GM23338 (cell line): ENCODE measurements at regions not wholly inside any gene's neighbourhood (a gene's known extent, or its start where the extent isn't known, plus 50 kb on each side); places are given as distances from the start of the nearest gene placed in this dataset.

Experiments used
- ATAC-seq: fragments of 200-7000 bp; cut with Tn5 transposase; 3 replicates; pipeline ENCODE4 v1.9.1; 2020
- DNase-seq: peaks from one replicate; pipeline ENCODE4 v3.0.0-alpha.2; 2015; ENCODE audit warnings: low spot score
- H2AFZ ChIP-seq: fragments of 200-600 bp; sonication (generic); 2 replicates; pipeline ENCODE4 v1.8.0; 2016; ENCODE audit warnings: antibody characterized with exemption, mild to moderate bottlenecking, moderate library complexity
- H3F3A ChIP-seq: fragments of 200-600 bp; sonication (generic); replicated peaks from 2 replicates; pipeline ENCODE4 v1.8.0; 2017; ENCODE audit warnings: antibody characterized with exemption, mixed run types, low read depth
- H3K27ac ChIP-seq: fragments of 200-600 bp; sonication (generic); 2 replicates; pipeline ENCODE4 v1.6.1; 2016; ENCODE audit warnings: low read depth
- H3K27me3 ChIP-seq: fragments of 200-600 bp; sonication (generic); 2 replicates; pipeline ENCODE4 v1.8.0; 2016; ENCODE audit warnings: mild to moderate bottlenecking, mixed run types, moderate library complexity; ENCODE audit not compliant: insufficient read depth
- H3K36me3 ChIP-seq: fragments of 200-600 bp; sonication (generic); 2 replicates; pipeline ENCODE4 v1.8.0; 2016; ENCODE audit warnings: mild to moderate bottlenecking; ENCODE audit not compliant: insufficient read depth
- H3K4me1 ChIP-seq: fragments of 200-600 bp; sonication (generic); 2 replicates; pipeline ENCODE4 v1.8.0; 2016; ENCODE audit warnings: mild to moderate bottlenecking, moderate library complexity; ENCODE audit not compliant: insufficient read depth
- H3K4me2 ChIP-seq: fragments of 200-600 bp; sonication (generic); 2 replicates; pipeline ENCODE4 v1.7.1; 2017; ENCODE audit warnings: mixed run types
- H3K4me3 ChIP-seq: fragments of 200-600 bp; sonication (generic); 2 replicates; pipeline ENCODE4 v1.6.1; 2016; ENCODE audit warnings: mixed run types
- H3K79me2 ChIP-seq: fragments of 200-600 bp; sonication (generic); replicated peaks from 2 replicates; pipeline ENCODE4 v1.8.0; 2017; ENCODE audit warnings: mild to moderate bottlenecking; ENCODE audit not compliant: insufficient read depth
- H3K9me2 ChIP-seq: fragments of 200-600 bp; sonication (generic); 2 replicates; pipeline ENCODE4 v1.8.0; 2017; ENCODE audit not compliant: insufficient read depth
- H4K20me1 ChIP-seq: fragments of 200-600 bp; sonication (generic); replicated peaks from 2 replicates; pipeline ENCODE4 v1.8.0; 2017; ENCODE audit warnings: mild to moderate bottlenecking; ENCODE audit not compliant: insufficient read depth
- H3K27ac Mint-ChIP-seq: 2 replicates; pipeline ENCODE4 v1.8.0; 2020; ENCODE audit warnings: inconsistent platforms, mild to moderate bottlenecking, moderate library complexity, mixed read lengths
- H3K27me3 Mint-ChIP-seq: 3 replicates; pipeline ENCODE4 v1.8.0; 2022; ENCODE audit warnings: low read depth, mild to moderate bottlenecking, moderate library complexity, mixed read lengths, inconsistent platforms; ENCODE audit not compliant: insufficient read depth, poor library complexity
- H3K36me3 Mint-ChIP-seq: 3 replicates; pipeline ENCODE4 v1.8.0; 2021; ENCODE audit warnings: low read depth, mild to moderate bottlenecking, inconsistent platforms, moderate library complexity, mixed read lengths
- H3K4me1 Mint-ChIP-seq: 3 replicates; pipeline ENCODE4 v1.8.0; 2020; ENCODE audit warnings: mild to moderate bottlenecking, inconsistent platforms, mixed read lengths
- H3K4me3 Mint-ChIP-seq: 3 replicates; pipeline ENCODE4 v1.8.0; 2021; ENCODE audit warnings: moderate library complexity, mild to moderate bottlenecking, inconsistent platforms, mixed read lengths
- H3K9me3 Mint-ChIP-seq: 3 replicates; pipeline ENCODE4 v1.8.0; 2020; ENCODE audit warnings: moderate library complexity, mild to moderate bottlenecking, inconsistent platforms, mixed read lengths
- CREB1 ChIP-seq: fragments of 250-450 bp; sonication (Bioruptor Pico); IDR thresholded peaks from 2 replicates; pipeline ENCODE4 v1.5.0; 2020; ENCODE audit warnings: low read depth, mild to moderate bottlenecking, moderate library complexity
- EZH2 ChIP-seq: fragments of 200-600 bp; sonication (generic); IDR thresholded peaks from one replicate; pipeline ENCODE4 v1.8.0; 2017; ENCODE audit warnings: antibody characterized with exemption, mild to moderate bottlenecking, low read depth; ENCODE audit not compliant: unreplicated experiment
- EZH2phosphoT487 ChIP-seq: fragments of 200-600 bp; sonication (generic); IDR thresholded peaks from one replicate; pipeline ENCODE4 v1.8.1; 2018; ENCODE audit warnings: antibody characterized with exemption; ENCODE audit not compliant: unreplicated experiment
- POLR2AphosphoS5 ChIP-seq: IDR thresholded peaks from 2 replicates; pipeline ENCODE4 v1.6.1; 2016; ENCODE audit warnings: antibody characterized with exemption, low read depth
- ZNF114 ChIP-seq: fragments of 250-450 bp; sonication (Bioruptor Pico); IDR thresholded peaks from 2 replicates; pipeline ENCODE4 v1.5.0; 2020; ENCODE audit warnings: mild to moderate bottlenecking, moderate library complexity
- ZNF331 ChIP-seq: fragments of 250-450 bp; sonication (Bioruptor Pico); IDR thresholded peaks from 2 replicates; pipeline ENCODE4 v1.5.0; 2020; ENCODE audit warnings: low read depth, mild to moderate bottlenecking, moderate library complexity
- TF ChIP-seq, protein P1 (sequence below): IDR thresholded peaks from 2 replicates; pipeline ENCODE4 v1.6.1; 2016; ENCODE audit warnings: antibody characterized with exemption
- TF ChIP-seq, protein P2 (sequence below): fragments of 250-450 bp; sonication (Bioruptor Pico); IDR thresholded peaks from 2 replicates; pipeline ENCODE4 v1.5.0; 2020; ENCODE audit warnings: mild to moderate bottlenecking, moderate library complexity
- TF ChIP-seq, protein P3 (sequence below): IDR thresholded peaks from one replicate; pipeline ENCODE4 v1.6.1; 2018; ENCODE audit warnings: antibody characterized with exemption; ENCODE audit not compliant: unreplicated experiment

DNA sequence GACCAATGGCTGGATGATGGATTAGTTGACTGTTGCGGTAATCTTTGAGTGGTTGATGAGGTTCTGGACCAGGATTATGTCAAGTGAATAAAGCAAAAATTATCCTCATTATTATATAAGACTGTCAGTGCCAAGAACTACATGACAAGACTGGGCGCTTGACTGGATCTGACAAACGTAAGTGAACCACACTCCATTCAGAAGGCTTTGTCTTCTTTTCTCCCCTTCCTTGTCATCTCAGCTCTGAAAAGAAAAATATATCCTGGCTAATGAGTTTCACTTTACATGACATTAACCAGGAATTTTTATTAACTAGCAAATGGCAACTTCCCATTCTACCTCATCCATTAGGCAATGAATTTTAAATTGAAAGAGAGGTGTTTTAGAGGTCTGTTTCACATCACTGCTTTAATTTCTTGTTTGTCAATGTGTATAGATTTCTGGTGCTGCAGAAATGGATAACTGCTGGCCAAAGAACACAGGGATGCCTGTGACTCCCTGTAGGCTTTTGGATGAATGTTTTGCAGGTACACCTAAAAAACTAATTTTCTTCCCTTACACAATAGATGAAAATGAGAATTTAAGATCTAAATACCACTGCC lies 150.1 kb downstream of the ELOVL4 start:
- Mint-ChIP-seq H3K27ac (no peak overlapping the region), H3K4me1 (peaks cover 3% of the 10 kb centered on the region; the same call in 1 of the 3 replicates), H3K4me3 (no peak overlapping the region), H3K36me3 (no peaks in the 10 kb centered on the region), H3K9me3 (no peaks in the 10 kb centered on the region; the same call in 2 of the 3 replicates), H3K27me3 (peaks cover 4% of the 10 kb centered on the region)
- Histone ChIP-seq H3K27me3 (no peaks in the 10 kb centered on the region), H3K79me2 (no peaks in the 10 kb centered on the region), H3K36me3 (no peaks in the 10 kb centered on the region), H3K4me1 (no peaks in the 10 kb centered on the region), H3K4me3 (no peak overlapping the region), H3K27ac (no peak overlapping the region), H3K4me2 (no peak overlapping the region), H3K9me2 (no peaks in the 10 kb centered on the region), H2AFZ (no peak overlapping the region), H3F3A (no peaks in the 10 kb centered on the region), H4K20me1 (no peaks in the 10 kb centered on the region)
- no peak for TF ChIP-seq CREB1 (CRISPR knock-in tag)
- TF ChIP-seq EZH2phosphoT487: no peak
- TF ChIP-seq ZNF331: no peak
- no peak for TF ChIP-seq EZH2
- TF ChIP-seq ZNF114 (CRISPR knock-in tag): no peak
- TF ChIP-seq, protein P1, sequence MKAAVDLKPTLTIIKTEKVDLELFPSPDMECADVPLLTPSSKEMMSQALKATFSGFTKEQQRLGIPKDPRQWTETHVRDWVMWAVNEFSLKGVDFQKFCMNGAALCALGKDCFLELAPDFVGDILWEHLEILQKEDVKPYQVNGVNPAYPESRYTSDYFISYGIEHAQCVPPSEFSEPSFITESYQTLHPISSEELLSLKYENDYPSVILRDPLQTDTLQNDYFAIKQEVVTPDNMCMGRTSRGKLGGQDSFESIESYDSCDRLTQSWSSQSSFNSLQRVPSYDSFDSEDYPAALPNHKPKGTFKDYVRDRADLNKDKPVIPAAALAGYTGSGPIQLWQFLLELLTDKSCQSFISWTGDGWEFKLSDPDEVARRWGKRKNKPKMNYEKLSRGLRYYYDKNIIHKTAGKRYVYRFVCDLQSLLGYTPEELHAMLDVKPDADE: no peak
- TF ChIP-seq POLR2AphosphoS5: no peak
- TF ChIP-seq, protein P2, sequence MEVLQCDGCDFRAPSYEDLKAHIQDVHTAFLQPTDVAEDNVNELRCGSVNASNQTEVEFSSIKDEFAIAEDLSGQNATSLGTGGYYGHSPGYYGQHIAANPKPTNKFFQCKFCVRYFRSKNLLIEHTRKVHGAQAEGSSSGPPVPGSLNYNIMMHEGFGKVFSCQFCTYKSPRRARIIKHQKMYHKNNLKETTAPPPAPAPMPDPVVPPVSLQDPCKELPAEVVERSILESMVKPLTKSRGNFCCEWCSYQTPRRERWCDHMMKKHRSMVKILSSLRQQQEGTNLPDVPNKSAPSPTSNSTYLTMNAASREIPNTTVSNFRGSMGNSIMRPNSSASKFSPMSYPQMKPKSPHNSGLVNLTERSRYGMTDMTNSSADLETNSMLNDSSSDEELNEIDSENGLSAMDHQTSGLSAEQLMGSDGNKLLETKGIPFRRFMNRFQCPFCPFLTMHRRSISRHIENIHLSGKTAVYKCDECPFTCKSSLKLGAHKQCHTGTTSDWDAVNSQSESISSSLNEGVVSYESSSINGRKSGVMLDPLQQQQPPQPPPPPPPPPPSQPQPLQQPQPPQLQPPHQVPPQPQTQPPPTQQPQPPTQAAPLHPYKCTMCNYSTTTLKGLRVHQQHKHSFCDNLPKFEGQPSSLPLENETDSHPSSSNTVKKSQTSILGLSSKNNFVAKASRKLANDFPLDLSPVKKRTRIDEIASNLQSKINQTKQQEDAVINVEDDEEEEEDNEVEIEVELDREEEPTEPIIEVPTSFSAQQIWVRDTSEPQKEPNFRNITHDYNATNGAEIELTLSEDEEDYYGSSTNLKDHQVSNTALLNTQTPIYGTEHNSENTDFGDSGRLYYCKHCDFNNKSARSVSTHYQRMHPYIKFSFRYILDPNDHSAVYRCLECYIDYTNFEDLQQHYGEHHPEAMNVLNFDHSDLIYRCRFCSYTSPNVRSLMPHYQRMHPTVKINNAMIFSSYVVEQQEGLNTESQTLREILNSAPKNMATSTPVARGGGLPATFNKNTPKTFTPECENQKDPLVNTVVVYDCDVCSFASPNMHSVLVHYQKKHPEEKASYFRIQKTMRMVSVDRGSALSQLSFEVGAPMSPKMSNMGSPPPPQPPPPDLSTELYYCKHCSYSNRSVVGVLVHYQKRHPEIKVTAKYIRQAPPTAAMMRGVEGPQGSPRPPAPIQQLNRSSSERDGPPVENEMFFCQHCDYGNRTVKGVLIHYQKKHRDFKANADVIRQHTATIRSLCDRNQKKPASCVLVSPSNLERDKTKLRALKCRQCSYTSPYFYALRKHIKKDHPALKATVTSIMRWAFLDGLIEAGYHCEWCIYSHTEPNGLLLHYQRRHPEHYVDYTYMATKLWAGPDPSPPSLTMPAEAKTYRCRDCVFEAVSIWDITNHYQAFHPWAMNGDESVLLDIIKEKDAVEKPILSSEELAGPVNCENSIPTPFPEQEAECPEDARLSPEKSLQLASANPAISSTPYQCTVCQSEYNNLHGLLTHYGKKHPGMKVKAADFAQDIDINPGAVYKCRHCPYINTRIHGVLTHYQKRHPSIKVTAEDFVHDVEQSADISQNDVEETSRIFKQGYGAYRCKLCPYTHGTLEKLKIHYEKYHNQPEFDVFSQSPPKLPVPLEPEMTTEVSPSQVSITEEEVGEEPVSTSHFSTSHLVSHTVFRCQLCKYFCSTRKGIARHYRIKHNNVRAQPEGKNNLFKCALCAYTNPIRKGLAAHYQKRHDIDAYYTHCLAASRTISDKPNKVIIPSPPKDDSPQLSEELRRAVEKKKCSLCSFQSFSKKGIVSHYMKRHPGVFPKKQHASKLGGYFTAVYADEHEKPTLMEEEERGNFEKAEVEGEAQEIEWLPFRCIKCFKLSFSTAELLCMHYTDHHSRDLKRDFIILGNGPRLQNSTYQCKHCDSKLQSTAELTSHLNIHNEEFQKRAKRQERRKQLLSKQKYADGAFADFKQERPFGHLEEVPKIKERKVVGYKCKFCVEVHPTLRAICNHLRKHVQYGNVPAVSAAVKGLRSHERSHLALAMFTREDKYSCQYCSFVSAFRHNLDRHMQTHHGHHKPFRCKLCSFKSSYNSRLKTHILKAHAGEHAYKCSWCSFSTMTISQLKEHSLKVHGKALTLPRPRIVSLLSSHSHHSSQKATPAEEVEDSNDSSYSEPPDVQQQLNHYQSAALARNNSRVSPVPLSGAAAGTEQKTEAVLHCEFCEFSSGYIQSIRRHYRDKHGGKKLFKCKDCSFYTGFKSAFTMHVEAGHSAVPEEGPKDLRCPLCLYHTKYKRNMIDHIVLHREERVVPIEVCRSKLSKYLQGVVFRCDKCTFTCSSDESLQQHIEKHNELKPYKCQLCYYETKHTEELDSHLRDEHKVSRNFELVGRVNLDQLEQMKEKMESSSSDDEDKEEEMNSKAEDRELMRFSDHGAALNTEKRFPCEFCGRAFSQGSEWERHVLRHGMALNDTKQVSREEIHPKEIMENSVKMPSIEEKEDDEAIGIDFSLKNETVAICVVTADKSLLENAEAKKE (CRISPR knock-in tag): no peak
- TF ChIP-seq, protein P3, sequence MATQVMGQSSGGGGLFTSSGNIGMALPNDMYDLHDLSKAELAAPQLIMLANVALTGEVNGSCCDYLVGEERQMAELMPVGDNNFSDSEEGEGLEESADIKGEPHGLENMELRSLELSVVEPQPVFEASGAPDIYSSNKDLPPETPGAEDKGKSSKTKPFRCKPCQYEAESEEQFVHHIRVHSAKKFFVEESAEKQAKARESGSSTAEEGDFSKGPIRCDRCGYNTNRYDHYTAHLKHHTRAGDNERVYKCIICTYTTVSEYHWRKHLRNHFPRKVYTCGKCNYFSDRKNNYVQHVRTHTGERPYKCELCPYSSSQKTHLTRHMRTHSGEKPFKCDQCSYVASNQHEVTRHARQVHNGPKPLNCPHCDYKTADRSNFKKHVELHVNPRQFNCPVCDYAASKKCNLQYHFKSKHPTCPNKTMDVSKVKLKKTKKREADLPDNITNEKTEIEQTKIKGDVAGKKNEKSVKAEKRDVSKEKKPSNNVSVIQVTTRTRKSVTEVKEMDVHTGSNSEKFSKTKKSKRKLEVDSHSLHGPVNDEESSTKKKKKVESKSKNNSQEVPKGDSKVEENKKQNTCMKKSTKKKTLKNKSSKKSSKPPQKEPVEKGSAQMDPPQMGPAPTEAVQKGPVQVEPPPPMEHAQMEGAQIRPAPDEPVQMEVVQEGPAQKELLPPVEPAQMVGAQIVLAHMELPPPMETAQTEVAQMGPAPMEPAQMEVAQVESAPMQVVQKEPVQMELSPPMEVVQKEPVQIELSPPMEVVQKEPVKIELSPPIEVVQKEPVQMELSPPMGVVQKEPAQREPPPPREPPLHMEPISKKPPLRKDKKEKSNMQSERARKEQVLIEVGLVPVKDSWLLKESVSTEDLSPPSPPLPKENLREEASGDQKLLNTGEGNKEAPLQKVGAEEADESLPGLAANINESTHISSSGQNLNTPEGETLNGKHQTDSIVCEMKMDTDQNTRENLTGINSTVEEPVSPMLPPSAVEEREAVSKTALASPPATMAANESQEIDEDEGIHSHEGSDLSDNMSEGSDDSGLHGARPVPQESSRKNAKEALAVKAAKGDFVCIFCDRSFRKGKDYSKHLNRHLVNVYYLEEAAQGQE: no peak
- ATAC-seq (no peak), DNase-seq (no peak)
